ENCODE measurements at regions not wholly inside any gene's neighbourhood (a gene's known extent, or its start where the extent isn't known, plus 50 kb on each side); places are given as distances from the start of the nearest gene placed in this dataset.

GRCh38 chr1:147852706-147853225, 49.8 kb upstream of the GJA8 start:
- DNase-seq = no peak
